Neural progenitor cell (in vitro differentiated cells): ENCODE measurements at regions not wholly inside any gene's neighbourhood (a gene's known extent, or its start where the extent isn't known, plus 50 kb on each side); places are given as distances from the start of the nearest gene placed in this dataset.

ENCODE experiments used
- DNase-seq: peaks from one replicate; pipeline ENCODE4 v3.0.0-alpha.2; 2016; ENCODE audit warnings: low spot score
- H2AFZ ChIP-seq: fragments of 200-600 bp; sonication (generic); replicated peaks from 2 replicates; pipeline ENCODE4 v1.6.1; 2016; ENCODE audit warnings: antibody characterized with exemption
- H3F3A ChIP-seq: fragments of 200-600 bp; sonication (generic); 2 replicates; pipeline ENCODE4 v1.6.1; 2016; ENCODE audit warnings: antibody characterized with exemption, low read depth
- H3K27ac ChIP-seq: fragments of 200-600 bp; sonication (generic); 2 replicates; pipeline ENCODE4 v1.5.1; 2016; ENCODE audit warnings: mild to moderate bottlenecking
- H3K27me3 ChIP-seq: fragments of 200-600 bp; sonication (generic); 2 replicates; pipeline ENCODE4 v1.6.1; 2016; ENCODE audit warnings: mild to moderate bottlenecking, moderate library complexity
- H3K36me3 ChIP-seq: fragments of 200-600 bp; sonication (generic); 2 replicates; pipeline ENCODE4 v1.5.1; 2016
- H3K4me1 ChIP-seq: fragments of 200-600 bp; sonication (generic); 2 replicates; pipeline ENCODE4 v1.6.1; 2016; ENCODE audit warnings: mixed run types
- H3K4me2 ChIP-seq: fragments of 200-600 bp; sonication (generic); 2 replicates; pipeline ENCODE4 v1.6.1; 2016
- H3K4me3 ChIP-seq: fragments of 200-600 bp; sonication (generic); 2 replicates; pipeline ENCODE4 v1.5.1; 2016
- H3K79me2 ChIP-seq: fragments of 200-600 bp; sonication (generic); 2 replicates; pipeline ENCODE4 v1.6.1; 2016; ENCODE audit warnings: low read depth
- H3K9ac ChIP-seq: fragments of 200-600 bp; sonication (generic); 2 replicates; pipeline ENCODE4 v1.6.1; 2016
- H3K9me3 ChIP-seq: fragments of 200-600 bp; sonication (generic); 2 replicates; pipeline ENCODE4 v1.5.1; 2016; ENCODE audit warnings: low read depth
- H4K20me1 ChIP-seq: fragments of 200-600 bp; sonication (generic); 2 replicates; pipeline ENCODE4 v1.6.1; 2016; ENCODE audit warnings: low read depth
- H3K27ac Mint-ChIP-seq: 3 replicates; pipeline ENCODE4 v1.8.0; 2021; ENCODE audit warnings: mixed read lengths
- H3K27me3 Mint-ChIP-seq: 2 replicates; pipeline ENCODE4 v1.8.0; 2022; ENCODE audit warnings: low read depth, mild to moderate bottlenecking, inconsistent platforms, moderate library complexity, mixed read lengths; ENCODE audit not compliant: insufficient read depth
- H3K36me3 Mint-ChIP-seq: 3 replicates; pipeline ENCODE4 v1.8.0; 2021; ENCODE audit warnings: mixed read lengths
- H3K4me1 Mint-ChIP-seq: 3 replicates; pipeline ENCODE4 v1.8.0; 2021; ENCODE audit warnings: mixed read lengths
- H3K4me3 Mint-ChIP-seq: 3 replicates; pipeline ENCODE4 v1.8.0; 2021; ENCODE audit warnings: mild to moderate bottlenecking, moderate library complexity, mixed read lengths
- H3K9me3 Mint-ChIP-seq: 3 replicates; pipeline ENCODE4 v1.8.0; 2020; ENCODE audit warnings: mixed read lengths
- CTCF ChIP-seq: fragments of 200-600 bp; sonication (generic); IDR thresholded peaks from 2 replicates; pipeline ENCODE4 v1.5.1; 2017; ENCODE audit warnings: antibody characterized with exemption, mild to moderate bottlenecking
- EZH2 ChIP-seq: fragments of 200-600 bp; sonication (generic); IDR thresholded peaks from 2 replicates; pipeline ENCODE4 v1.6.1; 2017; ENCODE audit warnings: antibody characterized with exemption, mild to moderate bottlenecking, moderate library complexity
- EZH2phosphoT487 ChIP-seq: fragments of 200-600 bp; sonication (generic); IDR thresholded peaks from 2 replicates; pipeline ENCODE4 v1.6.1; 2017; ENCODE audit warnings: antibody characterized with exemption

DNA sequence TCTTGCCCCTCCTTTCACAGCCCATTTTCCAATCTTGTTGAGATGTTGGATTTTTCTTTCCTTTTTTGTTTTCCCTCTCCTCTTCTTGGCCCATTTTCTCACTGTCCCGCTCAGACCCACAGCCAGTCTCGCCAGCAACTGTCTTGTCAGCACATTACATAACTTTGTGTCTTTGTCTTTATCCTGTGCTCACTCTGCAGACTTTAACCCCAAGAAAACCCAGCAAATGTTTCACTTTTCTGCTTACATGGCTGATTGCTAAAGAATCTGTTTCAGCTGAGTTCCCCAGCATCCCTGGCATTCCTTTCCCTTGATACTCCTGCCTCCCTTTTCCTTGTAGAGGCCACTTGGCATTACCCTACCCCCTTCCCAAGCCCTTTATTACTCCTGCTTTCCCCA is 74.6 kb downstream of the ZNF648 start:
- Histone ChIP-seq H3K79me2 (no peaks in the 10 kb centered on the region), H3K4me3 (no peak overlapping the region), H3K9me3 (no peaks in the 10 kb centered on the region), H3K27ac (no peak overlapping the region), H3K27me3 (no peaks in the 10 kb centered on the region), H3K4me2 (peak overlapping the region; percentile 44), H3K36me3 (no peaks in the 10 kb centered on the region), H2AFZ (no peak overlapping the region), H3K9ac (no peak overlapping the region), H3F3A (no peaks in the 10 kb centered on the region), H4K20me1 (no peaks in the 10 kb centered on the region), H3K4me1 (peaks cover 14% of the 10 kb centered on the region)
- TF ChIP-seq EZH2phosphoT487 = no peak
- Mint-ChIP-seq H3K27ac (no peak overlapping the region), H3K4me3 (no peak overlapping the region), H3K4me1 (peaks cover 15% of the 10 kb centered on the region), H3K9me3 (no peaks in the 10 kb centered on the region), H3K27me3 (no peaks in the 10 kb centered on the region), H3K36me3 (no peaks in the 10 kb centered on the region)
- DNase-seq = no peak

DNA sequence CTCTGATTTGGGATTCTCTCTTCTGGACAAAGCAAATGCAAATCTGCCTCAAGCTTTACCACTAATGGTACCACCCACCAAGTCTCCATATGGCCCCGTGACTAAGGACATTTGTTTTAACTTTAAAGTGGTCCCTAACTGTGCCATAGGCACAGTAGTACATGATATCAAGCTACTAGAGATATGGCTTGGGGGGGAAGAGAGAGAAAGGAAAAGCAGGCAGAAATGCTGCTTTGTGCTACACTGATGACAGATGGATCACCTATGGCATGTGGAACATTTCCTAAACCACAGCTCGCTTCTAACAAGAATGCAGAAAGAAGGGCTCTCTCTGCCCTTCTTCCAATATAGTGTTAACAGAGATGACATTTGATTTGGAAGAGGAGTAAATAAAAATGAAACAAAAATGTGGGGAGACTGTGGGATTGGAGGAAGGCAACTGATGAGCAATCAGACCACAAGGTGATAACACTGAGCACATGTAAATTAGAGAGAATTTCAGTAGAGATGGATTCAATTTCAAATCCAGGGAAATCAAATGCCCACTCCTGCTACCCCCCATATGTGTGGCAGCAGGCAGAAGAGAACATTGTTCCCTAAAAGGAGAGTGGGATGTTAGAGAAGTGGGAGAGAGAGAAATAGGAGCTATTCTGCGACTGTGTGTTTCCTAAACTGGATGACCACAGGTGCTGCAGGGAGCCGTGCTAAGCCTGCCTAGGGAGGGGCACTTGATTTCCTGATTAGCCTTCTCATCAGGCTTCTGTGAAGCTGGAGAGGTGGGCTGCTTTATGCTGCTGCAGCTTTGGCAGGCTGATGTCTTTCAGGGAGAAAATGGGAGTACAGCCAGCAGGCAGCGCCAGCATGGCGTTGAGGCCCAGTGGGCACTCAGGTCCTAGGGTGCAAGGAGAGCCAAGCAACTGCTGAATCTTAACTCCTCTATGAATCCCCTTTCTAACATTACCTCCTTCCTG is 75.3 kb downstream of the ZNF648 start:
- peak; percentile 21 for DNase-seq
- no peak overlapping the region for H3K27ac Mint-ChIP-seq
- H4K20me1 ChIP-seq = no peaks in the 10 kb centered on the region
- no peak overlapping the region for H3K9ac ChIP-seq
- peaks cover 15% of the 10 kb centered on the region for H3K4me1 Mint-ChIP-seq
- no peaks in the 10 kb centered on the region for H3K27me3 Mint-ChIP-seq
- TF ChIP-seq CTCF (no peak), EZH2phosphoT487 (no peak), EZH2 (no peak)
- H3F3A ChIP-seq = no peaks in the 10 kb centered on the region
- H3K36me3 ChIP-seq = no peaks in the 10 kb centered on the region
- H3K4me2 ChIP-seq = peak overlapping the region; percentile 44
- no peaks in the 10 kb centered on the region for H3K9me3 ChIP-seq
- H3K4me3 ChIP-seq = no peak overlapping the region
- no peak overlapping the region for H2AFZ ChIP-seq
- H3K4me3 Mint-ChIP-seq = no peak overlapping the region
- peaks cover 14% of the 10 kb centered on the region for H3K4me1 ChIP-seq
- no peaks in the 10 kb centered on the region for H3K36me3 Mint-ChIP-seq
- H3K27ac ChIP-seq = no peak overlapping the region
- H3K79me2 ChIP-seq = no peaks in the 10 kb centered on the region
- no peaks in the 10 kb centered on the region for H3K27me3 ChIP-seq
- H3K9me3 Mint-ChIP-seq = no peaks in the 10 kb centered on the region

DNA sequence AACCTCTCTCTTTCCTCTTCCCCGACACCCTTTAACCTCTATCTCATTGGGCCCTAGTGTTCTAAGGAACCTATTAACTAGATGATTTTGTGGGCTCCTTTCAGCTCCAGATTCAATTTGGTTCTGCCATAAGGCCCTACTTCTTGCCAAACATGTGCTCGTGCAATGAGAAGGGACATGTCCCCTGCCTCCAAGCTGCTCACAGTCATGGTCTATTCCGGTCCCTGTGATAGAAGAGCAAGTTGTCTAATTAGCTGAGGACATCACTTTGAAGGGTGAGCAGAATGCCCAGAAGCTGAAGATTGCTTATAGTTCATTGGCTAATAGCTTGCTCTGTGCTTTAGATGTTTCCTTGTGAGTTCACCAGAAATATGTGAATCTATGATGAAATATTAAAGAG is 76.2 kb downstream of the ZNF648 start:
- H4K20me1 ChIP-seq = no peaks in the 10 kb centered on the region
- H3K4me1 ChIP-seq = peaks cover 14% of the 10 kb centered on the region
- H2AFZ ChIP-seq = no peak overlapping the region
- no peaks in the 10 kb centered on the region for H3F3A ChIP-seq
- H3K36me3 Mint-ChIP-seq = no peaks in the 10 kb centered on the region
- no peak overlapping the region for H3K4me3 Mint-ChIP-seq
- no peak overlapping the region for H3K27ac ChIP-seq
- H3K27me3 ChIP-seq = no peaks in the 10 kb centered on the region
- H3K9ac ChIP-seq = no peak overlapping the region
- H3K9me3 ChIP-seq = no peaks in the 10 kb centered on the region
- no peak for TF ChIP-seq CTCF
- no peak for TF ChIP-seq EZH2
- TF ChIP-seq EZH2phosphoT487 = no peak
- H3K4me2 ChIP-seq = no peak overlapping the region
- no peaks in the 10 kb centered on the region for H3K27me3 Mint-ChIP-seq
- no peak for DNase-seq
- H3K36me3 ChIP-seq = no peaks in the 10 kb centered on the region
- H3K4me1 Mint-ChIP-seq = peaks cover 15% of the 10 kb centered on the region
- H3K9me3 Mint-ChIP-seq = no peaks in the 10 kb centered on the region
- H3K27ac Mint-ChIP-seq = no peak overlapping the region
- H3K79me2 ChIP-seq = no peaks in the 10 kb centered on the region
- H3K4me3 ChIP-seq = no peak overlapping the region

- Histone ChIP-seq H3K36me3 (no peaks in the 10 kb centered on the region), H3K79me2 (no peaks in the 10 kb centered on the region), H3K27ac (no peak overlapping the region), H3K9me3 (no peaks in the 10 kb centered on the region), H3K4me2 (no peak overlapping the region), H3K27me3 (no peaks in the 10 kb centered on the region), H2AFZ (no peak overlapping the region), H3F3A (no peaks in the 10 kb centered on the region), H4K20me1 (no peaks in the 10 kb centered on the region), H3K9ac (no peak overlapping the region), H3K4me1 (peaks cover 14% of the 10 kb centered on the region), H3K4me3 (no peak overlapping the region)
- DNase-seq = no peak
- H3K4me3 Mint-ChIP-seq = no peak overlapping the region
- H3K27me3 Mint-ChIP-seq = no peaks in the 10 kb centered on the region
- H3K27ac Mint-ChIP-seq = no peak overlapping the region
- TF ChIP-seq EZH2phosphoT487 (no peak), EZH2 (no peak), CTCF (no peak)
- peaks cover 4% of the 10 kb centered on the region for H3K9me3 Mint-ChIP-seq
- no peaks in the 10 kb centered on the region for H3K36me3 Mint-ChIP-seq
- H3K4me1 Mint-ChIP-seq = peaks cover 15% of the 10 kb centered on the region
Measured at GRCh38 chr1:181984006-181984405, 77.5 kb downstream of the ZNF648 start.
